H1 (cell line): ENCODE measurements at regions not wholly inside any gene's neighbourhood (a gene's known extent, or its start where the extent isn't known, plus 50 kb on each side); places are given as distances from the start of the nearest gene placed in this dataset.

Experiments used
- HDAC2 ChIP-seq, 2 experiments: fragments of 300-600 bp in 1 of 2; sonication (generic) in 1 of 2; IDR thresholded peaks; 2 replicates each; pipeline ENCODE4 v1.6.1; 2011 to 2012; ENCODE audit warnings: low read depth in 2 of 2, low read length in 2 of 2, mild to moderate bottlenecking in 2 of 2, moderate library complexity in 2 of 2, borderline replicate concordance in 1 of 2, inconsistent platforms in 1 of 2
- SIN3A ChIP-seq, 2 experiments: IDR thresholded peaks in 1 of 2; conservative IDR thresholded peaks in 1 of 2; 2 replicates each; pipeline ENCODE4 v1.6.1; 2011 to 2012; ENCODE audit warnings: low read length in 2 of 2, improper control_type of control experiment in 1 of 2, low read depth in 1 of 2, mild to moderate bottlenecking in 1 of 2
- ZNF274 ChIP-seq: IDR thresholded peaks from 2 replicates; pipeline ENCODE4 v1.7.0; 2012; ENCODE audit warnings: low read length, borderline replicate concordance; ENCODE audit errors: extremely low read depth
- TF ChIP-seq, protein P1 (sequence below), 3 experiments: IDR thresholded peaks; 1 replicate in 2 of 3; 2 replicates in 1 of 3; pipeline versions ENCODE4 v1.5.1 to v1.6.1; 2011; ENCODE audit warnings: low read length in 3 of 3, mild to moderate bottlenecking in 3 of 3, inconsistent platforms in 2 of 3, low read depth in 1 of 3, moderate library complexity in 1 of 3; ENCODE audit not compliant: insufficient read depth in 1 of 3; ENCODE audit errors: control extremely low read depth in 1 of 3
- TF ChIP-seq, protein P2 (sequence below): IDR thresholded peaks from 2 replicates; pipeline ENCODE4 v1.6.1; 2011; ENCODE audit warnings: low read depth, mild to moderate bottlenecking, low read length; ENCODE audit not compliant: insufficient read depth

DNA sequence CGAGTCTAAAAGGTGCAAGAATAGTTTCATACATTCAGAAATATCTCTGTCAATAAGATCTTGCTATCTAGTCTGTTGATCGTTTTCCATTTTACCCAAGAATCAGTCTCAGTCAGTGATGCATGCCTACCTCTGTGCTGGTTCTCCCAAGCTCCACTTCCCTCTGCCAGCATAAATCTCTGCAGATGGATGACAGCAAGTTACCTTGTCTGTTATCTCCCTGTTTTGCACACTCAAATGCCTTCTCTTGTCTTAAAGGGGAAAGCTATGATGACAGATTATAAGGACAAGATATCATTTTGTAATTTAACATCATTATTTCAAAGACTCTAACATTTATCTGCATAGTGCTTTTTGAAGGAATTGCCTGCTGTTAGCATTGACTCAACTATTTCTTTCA lies 802.1 kb upstream of the SEMA6A start:
- TF ChIP-seq HDAC2 (IDR thresholded peaks at IDR 0.05; ENCODE audit: borderline replicate concordance in 1 of 2, low read depth in 2 of 2, low read length in 2 of 2) (no peak), ZNF274 (no peak), SIN3A (conservative IDR thresholded peaks at IDR 0.05 in 1 of 2, IDR thresholded peaks at IDR 0.05 in 1 of 2; ENCODE audit: low read depth in 1 of 2, low read length in 2 of 2) (no peak)
- TF ChIP-seq, protein P1, sequence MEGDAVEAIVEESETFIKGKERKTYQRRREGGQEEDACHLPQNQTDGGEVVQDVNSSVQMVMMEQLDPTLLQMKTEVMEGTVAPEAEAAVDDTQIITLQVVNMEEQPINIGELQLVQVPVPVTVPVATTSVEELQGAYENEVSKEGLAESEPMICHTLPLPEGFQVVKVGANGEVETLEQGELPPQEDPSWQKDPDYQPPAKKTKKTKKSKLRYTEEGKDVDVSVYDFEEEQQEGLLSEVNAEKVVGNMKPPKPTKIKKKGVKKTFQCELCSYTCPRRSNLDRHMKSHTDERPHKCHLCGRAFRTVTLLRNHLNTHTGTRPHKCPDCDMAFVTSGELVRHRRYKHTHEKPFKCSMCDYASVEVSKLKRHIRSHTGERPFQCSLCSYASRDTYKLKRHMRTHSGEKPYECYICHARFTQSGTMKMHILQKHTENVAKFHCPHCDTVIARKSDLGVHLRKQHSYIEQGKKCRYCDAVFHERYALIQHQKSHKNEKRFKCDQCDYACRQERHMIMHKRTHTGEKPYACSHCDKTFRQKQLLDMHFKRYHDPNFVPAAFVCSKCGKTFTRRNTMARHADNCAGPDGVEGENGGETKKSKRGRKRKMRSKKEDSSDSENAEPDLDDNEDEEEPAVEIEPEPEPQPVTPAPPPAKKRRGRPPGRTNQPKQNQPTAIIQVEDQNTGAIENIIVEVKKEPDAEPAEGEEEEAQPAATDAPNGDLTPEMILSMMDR (IDR thresholded peaks at IDR 0.05; ENCODE audit: control extremely low read depth in 1 of 3, insufficient read depth in 1 of 3, low read depth in 1 of 3, low read length in 3 of 3), result no peak
- TF ChIP-seq, protein P2, sequence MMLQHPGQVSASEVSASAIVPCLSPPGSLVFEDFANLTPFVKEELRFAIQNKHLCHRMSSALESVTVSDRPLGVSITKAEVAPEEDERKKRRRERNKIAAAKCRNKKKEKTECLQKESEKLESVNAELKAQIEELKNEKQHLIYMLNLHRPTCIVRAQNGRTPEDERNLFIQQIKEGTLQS, result no peak
